PC-3 (cell line): ENCODE measurements at regions not wholly inside any gene's neighbourhood (a gene's known extent, or its start where the extent isn't known, plus 50 kb on each side); places are given as distances from the start of the nearest gene placed in this dataset.
A peak's percentile ranks its signal among the peaks of the same experiment; 100 is the strongest.

Experiments used
- ATAC-seq: fragments of 200-7000 bp; cut with Tn5 transposase; 2 replicates; pipeline ENCODE4 v1.9.1; 2020; ENCODE audit warnings: mild to moderate bottlenecking, moderate library complexity
- BruUV-seq: library from RNA; stranded (reverse); fragments of 400-500 nt; replicated peaks from 2 replicates; lab custom pipeline; 2021; lab: Mats Ljungman, UMichigan
- CTCF ChIA-PET: fragments of 300-600 bp; sonication (Branson Sonifier 250); formaldehyde crosslinking; loops from one replicate; lab custom pipeline; 2022; ENCODE audit warnings: antibody characterized with exemption; lab: Charles Lee
- POLR2A ChIA-PET: fragments of 300-600 bp; sonication (Branson Sonifier 250); formaldehyde crosslinking; loops from one replicate; lab custom pipeline; 2022; ENCODE audit warnings: antibody characterized with exemption; ENCODE audit not compliant: unreplicated experiment; lab: Charles Lee
- DNase-seq: peaks from one replicate; pipeline ENCODE4 v3.0.0-alpha.2; 2015
- H2AFZ ChIP-seq: fragments of 300-600 bp; sonication (generic); 2 replicates; pipeline ENCODE4 v1.6.0; 2016; ENCODE audit warnings: antibody characterized with exemption, low read length
- H3F3A ChIP-seq: fragments of 300-600 bp; sonication (generic); one replicate; pipeline ENCODE4 v1.6.0; 2017; ENCODE audit warnings: antibody characterized with exemption, low read length, control low read depth, mild to moderate bottlenecking; ENCODE audit not compliant: unreplicated experiment
- H3K27ac ChIP-seq: fragments of 300-600 bp; sonication (generic); 2 replicates; pipeline ENCODE4 v1.5.1; 2016; ENCODE audit warnings: mild to moderate bottlenecking, low read length
- H3K27me3 ChIP-seq: fragments of 300-600 bp; sonication (generic); 2 replicates; pipeline ENCODE4 v1.6.1; 2016; ENCODE audit warnings: low read length, mixed read lengths
- H3K36me3 ChIP-seq: fragments of 300-600 bp; sonication (generic); 2 replicates; pipeline ENCODE4 v1.6.1; 2016; ENCODE audit warnings: low read depth, mixed run types, low read length, mixed read lengths
- H3K4me1 ChIP-seq: fragments of 300-600 bp; sonication (generic); 2 replicates; pipeline ENCODE4 v1.5.1; 2016; ENCODE audit warnings: low read length; ENCODE audit not compliant: insufficient read depth
- H3K4me2 ChIP-seq: fragments of 300-600 bp; sonication (generic); 2 replicates; pipeline ENCODE4 v1.6.0; 2016; ENCODE audit warnings: low read length
- H3K4me3 ChIP-seq: fragments of 300-600 bp; sonication (generic); 2 replicates; pipeline ENCODE4 v1.5.1; 2016; ENCODE audit warnings: mild to moderate bottlenecking, low read length, mixed read lengths
- H3K79me2 ChIP-seq: fragments of 300-600 bp; sonication (generic); 2 replicates; pipeline ENCODE4 v1.6.1; 2017; ENCODE audit warnings: low read length, mixed read lengths
- H3K9ac ChIP-seq: fragments of 300-600 bp; sonication (generic); 2 replicates; pipeline ENCODE4 v1.6.0; 2016; ENCODE audit warnings: mild to moderate bottlenecking, low read length
- H3K9me2 ChIP-seq: fragments of 300-600 bp; sonication (generic); replicated peaks from 2 replicates; pipeline ENCODE4 v1.6.1; 2016; ENCODE audit warnings: mixed run types, low read length, mixed read lengths
- H3K9me3 ChIP-seq: fragments of 300-600 bp; sonication (generic); 2 replicates; pipeline ENCODE4 v1.6.1; 2016; ENCODE audit warnings: low read length, mixed read lengths
- H4K20me1 ChIP-seq: fragments of 300-600 bp; sonication (generic); 2 replicates; pipeline ENCODE4 v1.6.1; 2016; ENCODE audit warnings: low read length, mixed read lengths
- CTCF ChIP-seq: fragments of 300-600 bp; sonication (generic); conservative IDR thresholded peaks from 2 replicates; pipeline ENCODE4 v1.5.1; 2017; ENCODE audit warnings: antibody characterized with exemption, low read depth, mild to moderate bottlenecking, low read length
- EZH2 ChIP-seq: fragments of 300-600 bp; sonication (generic); IDR thresholded peaks from one replicate; pipeline ENCODE4 v1.6.1; 2017; ENCODE audit warnings: antibody characterized with exemption, mild to moderate bottlenecking, low read length; ENCODE audit not compliant: unreplicated experiment
- EZH2phosphoT487 ChIP-seq: fragments of 300-600 bp; sonication (generic); IDR thresholded peaks from 2 replicates; pipeline ENCODE4 v1.6.1; 2018; ENCODE audit warnings: mild to moderate bottlenecking, antibody characterized with exemption, low read length, borderline replicate concordance
- intact Hi-C: fragments of 100-400 bp; cut with micrococcal nuclease; formaldehyde crosslinking; loops from 2 replicates; pipeline ENCODE4 v1.9.0; 2023

GRCh38 chr20:16806886-16807285 lies 58.7 kb downstream of the OTOR start:
- peaks cover 68% of the 10 kb centered on the region for H3K27me3 ChIP-seq
- no peaks in the 10 kb centered on the region for H3K36me3 ChIP-seq
- no TSS peak for BruUV-seq

GRCh38 chr20:16808796-16809195 lies 60.6 kb downstream of the OTOR start:
- no peak for ATAC-seq
- H3K4me2 ChIP-seq: no peak overlapping the region
- no peak overlapping the region for H3K9ac ChIP-seq
- ChIA-PET POLR2A (no interaction called here), CTCF (no interaction called here)
- no TSS peak for BruUV-seq
- H3F3A ChIP-seq: no peaks in the 10 kb centered on the region
- no peak overlapping the region for H3K27ac ChIP-seq
- H3K4me3 ChIP-seq: no peak overlapping the region
- intact Hi-C loops: loop anchor here (10.0 kb wide), 1 partner anchor 476 kb away; no protein-coding TSS in a partner anchor
- TF ChIP-seq EZH2phosphoT487 (no peak), EZH2 (no peak), CTCF (no peak)
- H3K9me2 ChIP-seq: no peaks in the 10 kb centered on the region
- H2AFZ ChIP-seq: no peak overlapping the region
- no peaks in the 10 kb centered on the region for H3K79me2 ChIP-seq
- no peaks in the 10 kb centered on the region for H3K9me3 ChIP-seq
- no peak for DNase-seq
- H3K36me3 ChIP-seq: no peaks in the 10 kb centered on the region
- no peaks in the 10 kb centered on the region for H4K20me1 ChIP-seq
- H3K27me3 ChIP-seq: peaks cover 70% of the 10 kb centered on the region
- H3K4me1 ChIP-seq: no peaks in the 10 kb centered on the region; the same call in 1 of the 2 replicates

More at GRCh38 chr20:16806886-16807285, 58.7 kb downstream of the OTOR start:
- no peak overlapping the region for H3K4me2 ChIP-seq
- H3K4me3 ChIP-seq: no peak overlapping the region
- H3K4me1 ChIP-seq: no peaks in the 10 kb centered on the region; the same call in 1 of the 2 replicates
- intact Hi-C loops: loop anchor here (10.0 kb wide), 1 partner anchor 478 kb away; no protein-coding TSS in a partner anchor
- ChIA-PET POLR2A (no interaction called here), CTCF (no interaction called here)
- H3F3A ChIP-seq: no peaks in the 10 kb centered on the region
- no peak for ATAC-seq
- H3K9me3 ChIP-seq: no peaks in the 10 kb centered on the region
- no peak overlapping the region for H2AFZ ChIP-seq
- TF ChIP-seq EZH2 (no peak), CTCF (no peak), EZH2phosphoT487 (no peak)
- no peaks in the 10 kb centered on the region for H4K20me1 ChIP-seq
- no peak overlapping the region for H3K9ac ChIP-seq
- no peak overlapping the region for H3K27ac ChIP-seq
- no peak for DNase-seq
- H3K79me2 ChIP-seq: no peaks in the 10 kb centered on the region
- no peaks in the 10 kb centered on the region for H3K9me2 ChIP-seq

- H3K9me3 ChIP-seq: no peaks in the 10 kb centered on the region
- no peaks in the 10 kb centered on the region; the same call in 1 of the 2 replicates for H3K4me1 ChIP-seq
- intact Hi-C loops: no loop called here
- ChIA-PET POLR2A (no interaction called here), CTCF (no interaction called here)
- no peak overlapping the region for H3K4me3 ChIP-seq
- peak; percentile 52 for DNase-seq
- no peak overlapping the region for H3K9ac ChIP-seq
- no peak overlapping the region for H3K4me2 ChIP-seq
- H3F3A ChIP-seq: no peaks in the 10 kb centered on the region
- ATAC-seq: peak; percentile 18; the same call in 1 of the 2 replicates
- TF ChIP-seq EZH2phosphoT487 (no peak), EZH2 (no peak), CTCF (no peak)
- H3K36me3 ChIP-seq: no peaks in the 10 kb centered on the region
- H3K27ac ChIP-seq: no peak overlapping the region
- no TSS peak for BruUV-seq
- H3K79me2 ChIP-seq: no peaks in the 10 kb centered on the region
- no peaks in the 10 kb centered on the region for H4K20me1 ChIP-seq
- peaks cover 76% of the 10 kb centered on the region for H3K27me3 ChIP-seq
- H3K9me2 ChIP-seq: no peaks in the 10 kb centered on the region
- no peak overlapping the region for H2AFZ ChIP-seq
Observed at GRCh38 chr20:16810216-16810615, 62.1 kb downstream of the OTOR start.
